Left ventricle myocardium inferior (tissue), 1 donor: ENCODE measurements at regions not wholly inside any gene's neighbourhood (a gene's known extent, or its start where the extent isn't known, plus 50 kb on each side); places are given as distances from the start of the nearest gene placed in this dataset.

ENCODE experiments used
- DNase-seq: peaks from one replicate; pipeline ENCODE4 v3.0.0-alpha.2; 2020
- H3K27ac ChIP-seq: fragments of 200-600 bp; replicated peaks from 2 replicates; pipeline ENCODE4 v1.8.0; 2021
- H3K27me3 ChIP-seq: fragments of 200-600 bp; 2 replicates; pipeline ENCODE4 v1.8.0; 2021; ENCODE audit warnings: low read depth
- H3K36me3 ChIP-seq: fragments of 200-600 bp; 2 replicates; pipeline ENCODE4 v1.8.0; 2021
- H3K4me1 ChIP-seq: fragments of 200-600 bp; 2 replicates; pipeline ENCODE4 v1.8.0; 2021
- H3K4me3 ChIP-seq: fragments of 200-600 bp; 2 replicates; pipeline ENCODE4 v1.8.0; 2021; ENCODE audit warnings: mild to moderate bottlenecking, moderate library complexity
- H3K9me3 ChIP-seq: fragments of 200-600 bp; replicated peaks from 2 replicates; pipeline ENCODE4 v1.8.0; 2021
- intact Hi-C: fragments of 100-400 bp; cut with micrococcal nuclease; formaldehyde crosslinking; loops from one replicate; pipeline ENCODE4 v1.11.0; 2022
- TF ChIP-seq, protein P1 (sequence below): fragments of 200-600 bp; IDR thresholded peaks from 2 replicates; pipeline ENCODE4 v1.8.0; 2021; ENCODE audit warnings: antibody characterized with exemption, mild to moderate bottlenecking, borderline replicate concordance
- donor health status: DM: no; HTN: yes; CAD: no; lungs with severe emphysema.

DNA sequence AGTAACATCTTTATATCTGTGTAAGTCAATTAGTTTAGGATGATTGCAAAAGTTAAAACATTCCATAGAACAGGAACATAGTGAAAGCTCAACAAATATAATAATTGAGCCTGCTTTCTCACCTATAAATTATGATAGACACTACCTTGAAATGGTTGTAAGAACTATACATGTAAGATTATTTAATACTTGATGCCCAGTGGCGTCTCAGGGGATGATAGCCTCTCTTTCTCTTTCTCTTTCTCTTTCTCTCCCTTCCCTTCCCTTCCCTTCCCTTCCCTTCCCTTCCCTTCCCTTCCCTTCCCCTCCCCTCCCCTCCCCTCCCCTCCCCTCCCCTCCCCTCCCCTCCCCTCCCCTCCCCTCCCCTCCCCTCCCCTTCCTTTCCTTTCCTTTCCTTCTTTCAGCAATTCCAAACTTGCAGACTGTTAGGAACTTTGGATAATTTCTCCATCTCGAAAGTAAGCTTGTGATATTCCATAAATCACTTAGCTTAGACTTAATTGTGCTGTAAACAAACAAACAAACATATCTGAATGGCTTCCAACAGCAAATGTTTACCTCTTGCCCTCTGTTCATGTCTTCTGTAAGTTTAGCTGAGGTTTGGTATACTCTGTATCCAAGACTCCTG is 1102.7 kb downstream of the TSN start:
- TF ChIP-seq, protein P1, sequence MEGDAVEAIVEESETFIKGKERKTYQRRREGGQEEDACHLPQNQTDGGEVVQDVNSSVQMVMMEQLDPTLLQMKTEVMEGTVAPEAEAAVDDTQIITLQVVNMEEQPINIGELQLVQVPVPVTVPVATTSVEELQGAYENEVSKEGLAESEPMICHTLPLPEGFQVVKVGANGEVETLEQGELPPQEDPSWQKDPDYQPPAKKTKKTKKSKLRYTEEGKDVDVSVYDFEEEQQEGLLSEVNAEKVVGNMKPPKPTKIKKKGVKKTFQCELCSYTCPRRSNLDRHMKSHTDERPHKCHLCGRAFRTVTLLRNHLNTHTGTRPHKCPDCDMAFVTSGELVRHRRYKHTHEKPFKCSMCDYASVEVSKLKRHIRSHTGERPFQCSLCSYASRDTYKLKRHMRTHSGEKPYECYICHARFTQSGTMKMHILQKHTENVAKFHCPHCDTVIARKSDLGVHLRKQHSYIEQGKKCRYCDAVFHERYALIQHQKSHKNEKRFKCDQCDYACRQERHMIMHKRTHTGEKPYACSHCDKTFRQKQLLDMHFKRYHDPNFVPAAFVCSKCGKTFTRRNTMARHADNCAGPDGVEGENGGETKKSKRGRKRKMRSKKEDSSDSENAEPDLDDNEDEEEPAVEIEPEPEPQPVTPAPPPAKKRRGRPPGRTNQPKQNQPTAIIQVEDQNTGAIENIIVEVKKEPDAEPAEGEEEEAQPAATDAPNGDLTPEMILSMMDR: no peak
- no peaks in the 10 kb centered on the region for H3K27me3 ChIP-seq
- H3K27ac ChIP-seq: no peak overlapping the region
- no peak overlapping the region for H3K4me3 ChIP-seq
- intact Hi-C loops: no loop called here
- H3K9me3 ChIP-seq: no peaks in the 10 kb centered on the region
- DNase-seq: no peak
- no peaks in the 10 kb centered on the region for H3K36me3 ChIP-seq
- H3K4me1 ChIP-seq: no peaks in the 10 kb centered on the region

DNA sequence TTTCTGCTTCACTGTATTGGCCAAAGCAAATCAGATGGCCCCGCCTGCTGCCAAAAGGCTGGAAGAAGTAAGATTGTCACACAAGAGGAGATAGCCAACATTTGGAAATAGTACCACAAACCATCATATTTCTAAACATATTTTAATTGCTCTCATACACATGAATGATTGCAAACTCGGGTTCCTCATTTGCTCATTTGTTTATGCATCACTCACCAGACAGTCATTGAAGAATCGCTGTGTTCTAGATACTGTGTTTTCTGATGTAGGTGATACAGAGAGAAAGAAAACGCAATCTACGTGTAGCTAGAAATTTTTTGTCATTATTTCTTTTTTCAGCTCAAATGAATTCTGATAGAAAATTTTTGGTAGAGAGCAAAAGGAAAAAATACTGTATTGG is 1103.4 kb downstream of the TSN start:
- Histone ChIP-seq H3K36me3 (no peaks in the 10 kb centered on the region), H3K9me3 (no peaks in the 10 kb centered on the region)
- DNase-seq: no peak

DNA sequence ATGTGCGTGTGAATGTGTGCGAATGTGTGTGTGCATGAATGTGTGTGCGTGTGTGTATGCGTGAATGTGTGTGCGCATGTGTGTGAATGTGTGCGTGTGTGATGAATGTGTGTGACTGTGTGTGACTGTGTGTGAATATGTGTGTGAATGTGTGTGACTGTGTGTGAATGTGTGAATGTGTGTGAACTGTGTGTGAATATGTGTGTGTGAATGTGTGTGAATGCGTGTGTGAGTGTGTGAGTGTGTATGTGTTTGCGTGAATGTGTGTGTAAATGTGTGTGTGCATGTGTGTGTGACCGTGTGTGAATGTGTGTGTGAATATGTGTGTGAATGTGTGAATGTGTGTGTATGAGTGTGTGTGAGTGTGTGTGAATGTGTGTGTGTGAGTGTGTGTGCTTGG is 1103.8 kb downstream of the TSN start:
- Histone ChIP-seq H3K4me1 (no peaks in the 10 kb centered on the region), H3K9me3 (no peaks in the 10 kb centered on the region), H3K27ac (no peak overlapping the region), H3K27me3 (no peaks in the 10 kb centered on the region), H3K4me3 (no peak overlapping the region), H3K36me3 (no peaks in the 10 kb centered on the region)
- DNase-seq: no peak
- intact Hi-C loops: no loop called here
- TF ChIP-seq, protein P1: no peak

More for the DNA sequence above, 1103.4 kb downstream of the TSN start:
- Histone ChIP-seq H3K4me3 (no peak overlapping the region), H3K27me3 (no peaks in the 10 kb centered on the region), H3K4me1 (no peaks in the 10 kb centered on the region), H3K27ac (no peak overlapping the region)
- intact Hi-C loops: no loop called here
- TF ChIP-seq, protein P1: no peak

DNA sequence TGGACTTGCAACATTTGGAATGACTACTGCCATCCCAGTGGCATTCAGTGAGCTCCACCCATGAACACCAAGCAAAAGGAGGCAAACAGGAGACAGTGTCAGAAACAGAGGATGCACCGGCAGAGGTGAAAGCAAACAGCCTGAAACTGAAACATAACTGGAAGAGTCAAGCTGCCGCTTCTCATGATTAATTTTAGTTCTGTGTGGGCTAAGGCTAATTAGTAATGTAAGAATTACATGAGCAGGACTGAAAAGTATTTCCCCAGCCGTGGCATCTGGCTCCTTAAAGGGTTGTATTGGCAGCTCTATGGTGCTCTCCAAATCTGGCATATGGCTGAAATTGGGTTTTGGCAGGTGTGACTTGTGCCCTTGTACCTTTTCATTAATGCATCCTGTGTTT is 1108.1 kb downstream of the TSN start:
- Histone ChIP-seq H3K27me3 (no peaks in the 10 kb centered on the region), H3K4me1 (no peaks in the 10 kb centered on the region), H3K27ac (no peak overlapping the region)

DNA sequence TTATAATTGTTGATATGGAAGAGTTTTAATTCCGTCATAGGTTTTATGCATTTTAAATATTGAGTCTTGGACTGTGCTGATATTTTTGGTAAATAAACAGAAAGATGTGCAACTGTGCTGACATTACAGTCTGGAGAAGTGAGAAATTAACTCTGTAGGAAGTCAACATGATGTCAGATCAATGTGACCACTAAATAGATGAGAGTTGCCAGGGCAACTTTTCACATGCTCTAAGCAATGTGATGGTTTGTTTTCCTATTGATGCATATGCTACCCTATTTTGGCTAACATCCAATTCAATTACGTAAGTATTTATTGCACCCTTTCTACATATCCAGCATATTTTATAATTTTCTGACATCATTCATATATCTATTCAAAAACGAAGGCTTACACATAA is 1109.3 kb downstream of the TSN start:
- TF ChIP-seq, protein P1: no peak
- Histone ChIP-seq H3K4me1 (no peaks in the 10 kb centered on the region), H3K36me3 (no peaks in the 10 kb centered on the region), H3K27me3 (no peaks in the 10 kb centered on the region), H3K9me3 (no peaks in the 10 kb centered on the region), H3K27ac (no peak overlapping the region), H3K4me3 (no peak overlapping the region)
- DNase-seq: no peak
- intact Hi-C loops: no loop called here

More for the DNA sequence above, 1108.1 kb downstream of the TSN start:
- TF ChIP-seq, protein P1: no peak
- H3K4me3 ChIP-seq: no peak overlapping the region
- H3K9me3 ChIP-seq: no peaks in the 10 kb centered on the region
- DNase-seq: no peak
- no peaks in the 10 kb centered on the region for H3K36me3 ChIP-seq
- intact Hi-C loops: no loop called here
